PC-9 (cell line): ENCODE measurements at regions not wholly inside any gene's neighbourhood (a gene's known extent, or its start where the extent isn't known, plus 50 kb on each side); places are given as distances from the start of the nearest gene placed in this dataset.

Experiments used
- BruUV-seq: library from RNA; stranded (reverse); fragments of 400-500 nt; replicated peaks from 2 replicates; lab custom pipeline; 2021; lab: Mats Ljungman, UMichigan
- CTCF ChIA-PET: fragments of 300-600 bp; sonication (Branson Sonifier 250); formaldehyde crosslinking; loops from one replicate; lab custom pipeline; 2022; ENCODE audit warnings: antibody characterized with exemption; lab: Charles Lee
- POLR2A ChIA-PET: fragments of 300-600 bp; sonication (Branson Sonifier 250); formaldehyde crosslinking; loops from one replicate; lab custom pipeline; 2022; ENCODE audit warnings: antibody characterized with exemption; ENCODE audit not compliant: unreplicated experiment; lab: Charles Lee
- DNase-seq, 2 experiments: peaks; one replicate each; pipeline versions ENCODE4 v3.0.0 to v3.0.0-alpha.2; 2015 to 2022; ENCODE audit warnings: mixed read lengths in 1 of 2
- H2AFZ ChIP-seq: fragments of 200-600 bp; sonication (generic); 2 replicates; pipeline ENCODE4 v1.8.1; 2017; ENCODE audit warnings: antibody characterized with exemption
- H3F3A ChIP-seq: fragments of 200-600 bp; sonication (generic); 2 replicates; pipeline ENCODE4 v1.8.1; 2017; ENCODE audit warnings: antibody characterized with exemption, mild to moderate bottlenecking, low read depth; ENCODE audit not compliant: insufficient read depth
- H3K27ac ChIP-seq: fragments of 200-600 bp; sonication (generic); 2 replicates; pipeline ENCODE4 v1.6.1; 2016; ENCODE audit warnings: mixed run types
- H3K27me3 ChIP-seq: fragments of 200-600 bp; sonication (generic); 2 replicates; pipeline ENCODE4 v1.6.1; 2016; ENCODE audit warnings: low read depth, mixed run types; ENCODE audit not compliant: insufficient read depth
- H3K36me3 ChIP-seq: fragments of 200-600 bp; sonication (generic); 2 replicates; pipeline ENCODE4 v1.6.1; 2016; ENCODE audit warnings: low read depth, mixed run types
- H3K4me1 ChIP-seq: fragments of 200-600 bp; sonication (generic); replicated peaks from 2 replicates; pipeline ENCODE4 v1.6.1; 2016; ENCODE audit warnings: mixed run types; ENCODE audit not compliant: insufficient read depth
- H3K4me2 ChIP-seq: fragments of 200-600 bp; sonication (generic); 2 replicates; pipeline ENCODE4 v1.6.1; 2017; ENCODE audit warnings: mixed run types
- H3K4me3 ChIP-seq: fragments of 200-600 bp; sonication (generic); 2 replicates; pipeline ENCODE4 v1.6.1; 2016; ENCODE audit warnings: mixed run types
- H3K79me2 ChIP-seq: fragments of 200-600 bp; sonication (generic); 2 replicates; pipeline ENCODE4 v1.6.1; 2017; ENCODE audit warnings: low read depth, mixed run types
- H3K9me2 ChIP-seq: fragments of 200-600 bp; sonication (generic); 2 replicates; pipeline ENCODE4 v1.8.1; 2017; ENCODE audit warnings: mild to moderate bottlenecking; ENCODE audit not compliant: insufficient read depth
- H3K9me3 ChIP-seq: fragments of 200-600 bp; sonication (generic); 2 replicates; pipeline ENCODE4 v1.8.1; 2016; ENCODE audit warnings: low read depth; ENCODE audit not compliant: insufficient read depth
- H4K20me1 ChIP-seq: fragments of 200-600 bp; sonication (generic); 2 replicates; pipeline ENCODE4 v1.8.1; 2017; ENCODE audit not compliant: insufficient read depth
- CTCF ChIP-seq: fragments of 200-600 bp; sonication (generic); conservative IDR thresholded peaks from 2 replicates; pipeline ENCODE4 v1.6.1; 2017; ENCODE audit warnings: mixed run types, antibody characterized with exemption, mild to moderate bottlenecking, moderate library complexity
- EZH2 ChIP-seq: fragments of 200-600 bp; sonication (generic); IDR thresholded peaks from 2 replicates; pipeline ENCODE4 v1.8.0; 2017; ENCODE audit warnings: antibody characterized with exemption, low read depth
- intact Hi-C: fragments of 100-400 bp; cut with micrococcal nuclease; formaldehyde crosslinking; loops from one replicate; pipeline ENCODE4 v1.10.0; 2022; ENCODE audit not compliant: unreplicated experiment

GRCh38 chr6:3577517-3577916 is 120.7 kb upstream of the SLC22A23 start:
- Histone ChIP-seq H3K27ac (no peak overlapping the region), H3K4me2 (no peak overlapping the region), H3F3A (no peaks in the 10 kb centered on the region), H4K20me1 (no peaks in the 10 kb centered on the region), H3K4me1 (no peaks in the 10 kb centered on the region), H3K9me2 (no peaks in the 10 kb centered on the region), H3K79me2 (no peaks in the 10 kb centered on the region), H3K9me3 (no peaks in the 10 kb centered on the region; the same call in 1 of the 2 replicates), H2AFZ (no peak overlapping the region), H3K27me3 (no peaks in the 10 kb centered on the region), H3K4me3 (no peak overlapping the region), H3K36me3 (no peaks in the 10 kb centered on the region)
- no peak for DNase-seq
- TF ChIP-seq EZH2 (no peak), CTCF (no peak)
- ChIA-PET POLR2A (no interaction called here), CTCF (no interaction called here)
- BruUV-seq = no TSS peak
- intact Hi-C loops = no loop called here

GRCh38 chr6:3575701-3576100 is 118.9 kb upstream of the SLC22A23 start:
- no peak overlapping the region for H3K4me2 ChIP-seq
- no TSS peak for BruUV-seq
- no peaks in the 10 kb centered on the region for H3K9me3 ChIP-seq
- no peak overlapping the region for H2AFZ ChIP-seq
- no peak for TF ChIP-seq EZH2
- TF ChIP-seq CTCF = no peak
- no peaks in the 10 kb centered on the region for H3K36me3 ChIP-seq
- H3K79me2 ChIP-seq = no peaks in the 10 kb centered on the region
- CTCF ChIA-PET = no interaction called here
- no peaks in the 10 kb centered on the region for H3K9me2 ChIP-seq
- H3K27ac ChIP-seq = no peak overlapping the region
- no peaks in the 10 kb centered on the region for H3F3A ChIP-seq
- DNase-seq = no peak
- H3K4me1 ChIP-seq = no peaks in the 10 kb centered on the region
- no peak overlapping the region for H3K4me3 ChIP-seq
- POLR2A ChIA-PET = interaction anchor here (0.7 kb wide), 1 partner anchor 803 kb away, joined by 4 read pairs; no protein-coding TSS in a partner anchor
- H3K27me3 ChIP-seq = no peaks in the 10 kb centered on the region
- intact Hi-C loops = no loop called here
- no peaks in the 10 kb centered on the region for H4K20me1 ChIP-seq

- Histone ChIP-seq H3K79me2 (no peaks in the 10 kb centered on the region), H3K9me2 (no peaks in the 10 kb centered on the region), H3K36me3 (no peaks in the 10 kb centered on the region), H2AFZ (no peak overlapping the region), H3K4me2 (no peak overlapping the region), H3K27me3 (no peaks in the 10 kb centered on the region), H3K4me3 (no peak overlapping the region), H3K27ac (no peak overlapping the region), H4K20me1 (no peaks in the 10 kb centered on the region), H3F3A (no peaks in the 10 kb centered on the region), H3K4me1 (no peaks in the 10 kb centered on the region), H3K9me3 (no peaks in the 10 kb centered on the region)
- intact Hi-C loops = no loop called here
- POLR2A ChIA-PET = no interaction called here
- TF ChIP-seq EZH2 (no peak), CTCF (no peak)
- CTCF ChIA-PET = no interaction called here
- no peak for DNase-seq
- BruUV-seq = no TSS peak
Measured at GRCh38 chr6:3575166-3575565, 118.3 kb upstream of the SLC22A23 start.
